ENCODE measurements at regions not wholly inside any gene's neighbourhood (a gene's known extent, or its start where the extent isn't known, plus 50 kb on each side); places are given as distances from the start of the nearest gene placed in this dataset.

DNA sequence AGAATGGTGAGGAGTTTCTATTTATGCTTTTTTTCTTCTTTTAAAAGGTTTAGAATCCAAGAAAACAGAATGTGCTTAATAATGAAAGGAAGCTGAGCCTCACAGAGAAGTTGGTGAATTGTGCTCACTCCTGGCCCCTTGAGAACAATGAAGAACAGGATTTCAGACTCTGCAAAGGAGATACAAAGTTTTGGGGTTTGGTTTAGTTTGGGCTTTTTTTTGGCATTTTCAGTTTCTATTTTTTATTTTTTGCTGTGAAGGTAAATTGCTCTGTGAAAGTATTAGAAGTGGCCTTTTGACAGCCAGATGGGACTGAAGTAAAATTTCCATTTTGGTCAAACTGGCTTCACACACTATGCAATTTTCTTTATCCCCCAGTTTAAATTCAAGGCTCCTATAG lies 247.3 kb upstream of the GYPC start:
- H3K4me1 ChIP-seq (ENCODE audit: control insufficient read depth, insufficient read depth, low read length) = no peaks in the 10 kb centered on the region
- no peak overlapping the region for H3K9ac ChIP-seq (ENCODE audit: control insufficient read depth, insufficient read depth, low read length)
- no peaks in the 10 kb centered on the region for H3K27me3 ChIP-seq (replicated peaks in 1 of 2; ENCODE audit: control insufficient read depth in 2 of 2, insufficient read depth in 2 of 2, low read length in 1 of 2)
- no peak overlapping the region for H3K27ac ChIP-seq (ENCODE audit: control insufficient read depth, insufficient read depth)
- H3K4me2 ChIP-seq (ENCODE audit: control insufficient read depth, insufficient read depth) = no peak overlapping the region
- no TSS peak for BruUV-seq (replicated peaks)
- intact Hi-C loops (cut with micrococcal nuclease; ENCODE audit: unreplicated experiment) = no loop called here
- no peaks in the 10 kb centered on the region for H3K79me2 ChIP-seq (ENCODE audit: control insufficient read depth, insufficient read depth, low read length)
- H3K9me3 ChIP-seq (replicated peaks; ENCODE audit: control insufficient read depth, insufficient read depth, low read length) = no peaks in the 10 kb centered on the region
- DNase-seq (ENCODE audit: low read depth, low spot score) (no peak), FAIRE-seq (no peak), ATAC-seq (no peak)
- ChIA-PET RAD21 (ENCODE audit: unreplicated experiment) (no interaction called here), CTCF (no interaction called here), SMC1A (ENCODE audit: uncharacterized antibody, unreplicated experiment) (no interaction called here), POLR2A (no interaction called here)
- H2AFZ ChIP-seq (ENCODE audit: control insufficient read depth, low read depth, low read length) = no peak overlapping the region
- no peak overlapping the region for H3K4me3 ChIP-seq
- H4K20me1 ChIP-seq (ENCODE audit: control insufficient read depth, insufficient read depth) = no peaks in the 10 kb centered on the region
- H3K36me3 ChIP-seq (ENCODE audit: control insufficient read depth in 2 of 2, insufficient read depth in 2 of 2, low read length in 1 of 2) = no peaks in the 10 kb centered on the region
- in situ Hi-C loops (cut with MboI) = no loop called here
- TF ChIP-seq ATF7 (IDR thresholded peaks at IDR 0.05; ENCODE audit: low read depth) = no peak
- TF ChIP-seq CREM (IDR thresholded peaks at IDR 0.05; ENCODE audit: low read depth) = no peak
- no peak for TF ChIP-seq TARDBP (IDR thresholded peaks at IDR 0.05; ENCODE audit: borderline replicate concordance)
- no peak for TF ChIP-seq RFX5 (IDR thresholded peaks at IDR 0.05; ENCODE audit: low read depth, low read length)
- TF ChIP-seq KAT2A (conservative IDR thresholded peaks at IDR 0.05; ENCODE audit: control insufficient read depth, low read depth, low read length) = no peak
- no peak for TF ChIP-seq BACH1 (IDR thresholded peaks at IDR 0.05; ENCODE audit: borderline replicate concordance)
- no peak for TF ChIP-seq MLLT1 (IDR thresholded peaks at IDR 0.05)
- TF ChIP-seq HDAC2 (IDR thresholded peaks at IDR 0.05) = no peak
- TF ChIP-seq DPF2 (IDR thresholded peaks at IDR 0.05) = no peak
- no peak for TF ChIP-seq ZNF592 (IDR thresholded peaks at IDR 0.05)
- no peak for TF ChIP-seq NRF1 (conservative IDR thresholded peaks at IDR 0.05; ENCODE audit: low read depth, low read length)
- TF ChIP-seq POLR2A (IDR thresholded peaks at IDR 0.05; ENCODE audit: low read depth, low read length) = no peak
- no peak for TF ChIP-seq FOXM1 (IDR thresholded peaks at IDR 0.05; ENCODE audit: low read depth, low read length)

Measured in GM12878 (cell line).